GM12865 (cell line): ENCODE measurements at regions not wholly inside any gene's neighbourhood (a gene's known extent, or its start where the extent isn't known, plus 50 kb on each side); places are given as distances from the start of the nearest gene placed in this dataset.
"Not testable (repeated sequence)": the region's sequence is repeated elsewhere in the genome, so short reads cannot be mapped to it uniquely, and the experiment has no call there.

Experiments
- DNase-seq: peaks from one replicate; pipeline ENCODE4 v3.0.0; 2010; ENCODE audit warnings: low read depth
- H3K4me3 ChIP-seq: 2 replicates; pipeline ENCODE4 v1.5.1; 2011; ENCODE audit warnings: mild to moderate bottlenecking, low read depth, low read length, control low read depth
- CTCF ChIP-seq: IDR thresholded peaks from 2 replicates; pipeline ENCODE4 v1.5.1; 2011; ENCODE audit warnings: low read length, control low read depth, low read depth, inconsistent platforms; ENCODE audit not compliant: insufficient read depth; ENCODE audit errors: missing control alignments

GRCh38 chr3:139231555-139232281 lies 112.1 kb upstream of the MRPS22 start:
- TF ChIP-seq CTCF: no peak
- H3K4me3 ChIP-seq: no peak overlapping the region
- no peak for DNase-seq

- H3K4me3 ChIP-seq, DNase-seq: not testable (repeated sequence)
Observed at GRCh38 chr3:139232341-139232740, 111.5 kb upstream of the MRPS22 start.

GRCh38 chr3:139234491-139234890 lies 109.3 kb upstream of the MRPS22 start:
- DNase-seq: no peak
- no peak overlapping the region for H3K4me3 ChIP-seq
- no peak for TF ChIP-seq CTCF

GRCh38 chr3:139235192-139235591 lies 108.6 kb upstream of the MRPS22 start:
- H3K4me3 ChIP-seq: no peak overlapping the region
- TF ChIP-seq CTCF: no peak
- no peak for DNase-seq

- DNase-seq: no peak
- TF ChIP-seq CTCF: no peak
- H3K4me3 ChIP-seq: no peak overlapping the region
Observed at GRCh38 chr3:139236336-139236735, 107.5 kb upstream of the MRPS22 start.

- no peak for TF ChIP-seq CTCF
- no peak overlapping the region for H3K4me3 ChIP-seq
- no peak for DNase-seq
Observed at GRCh38 chr3:139238281-139239030, 105.4 kb upstream of the MRPS22 start.

GRCh38 chr3:139239550-139239949 lies 104.3 kb upstream of the MRPS22 start:
- no peak for TF ChIP-seq CTCF
- DNase-seq: no peak
- no peak overlapping the region for H3K4me3 ChIP-seq
